ENCODE measurements at regions not wholly inside any gene's neighbourhood (a gene's known extent, or its start where the extent isn't known, plus 50 kb on each side); places are given as distances from the start of the nearest gene placed in this dataset.

- TF ChIP-seq, protein P1, sequence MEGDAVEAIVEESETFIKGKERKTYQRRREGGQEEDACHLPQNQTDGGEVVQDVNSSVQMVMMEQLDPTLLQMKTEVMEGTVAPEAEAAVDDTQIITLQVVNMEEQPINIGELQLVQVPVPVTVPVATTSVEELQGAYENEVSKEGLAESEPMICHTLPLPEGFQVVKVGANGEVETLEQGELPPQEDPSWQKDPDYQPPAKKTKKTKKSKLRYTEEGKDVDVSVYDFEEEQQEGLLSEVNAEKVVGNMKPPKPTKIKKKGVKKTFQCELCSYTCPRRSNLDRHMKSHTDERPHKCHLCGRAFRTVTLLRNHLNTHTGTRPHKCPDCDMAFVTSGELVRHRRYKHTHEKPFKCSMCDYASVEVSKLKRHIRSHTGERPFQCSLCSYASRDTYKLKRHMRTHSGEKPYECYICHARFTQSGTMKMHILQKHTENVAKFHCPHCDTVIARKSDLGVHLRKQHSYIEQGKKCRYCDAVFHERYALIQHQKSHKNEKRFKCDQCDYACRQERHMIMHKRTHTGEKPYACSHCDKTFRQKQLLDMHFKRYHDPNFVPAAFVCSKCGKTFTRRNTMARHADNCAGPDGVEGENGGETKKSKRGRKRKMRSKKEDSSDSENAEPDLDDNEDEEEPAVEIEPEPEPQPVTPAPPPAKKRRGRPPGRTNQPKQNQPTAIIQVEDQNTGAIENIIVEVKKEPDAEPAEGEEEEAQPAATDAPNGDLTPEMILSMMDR (IDR thresholded peaks at IDR 0.05; ENCODE audit: low read depth, low read length, missing control alignments), result no peak
- DNase-seq (ENCODE audit: extremely low read depth, low read depth), result no peak
- no peak overlapping the region for H3K4me3 ChIP-seq (replicated peaks; ENCODE audit: low read depth, low read length)
These were observed 49.9 kb downstream of the CHRM3 start for GRCh38 chr1:239436286-239436685.

DNA sequence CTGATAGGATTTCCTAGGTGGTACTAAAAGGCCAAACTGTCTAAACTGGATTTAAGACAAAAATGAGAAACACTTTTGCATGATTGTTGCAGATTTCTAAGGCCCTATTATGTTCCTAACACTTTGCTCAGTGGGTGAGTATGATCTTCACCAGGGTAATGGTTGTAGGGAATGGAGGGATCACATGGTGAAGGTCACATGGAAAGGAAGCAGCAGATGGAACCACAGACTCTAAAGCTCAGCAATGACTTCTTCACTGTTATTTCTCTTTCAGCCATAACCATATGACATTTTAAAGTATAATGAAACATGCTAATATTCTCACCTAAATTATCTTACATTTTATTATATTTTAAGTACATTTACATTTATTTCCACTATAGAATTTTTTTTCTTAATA is 51.5 kb downstream of the CHRM3 start:
- TF ChIP-seq, protein P1 (IDR thresholded peaks at IDR 0.05; ENCODE audit: low read depth, low read length, missing control alignments), result no peak
- no peak overlapping the region for H3K4me3 ChIP-seq (replicated peaks; ENCODE audit: low read depth, low read length)
- no peak for DNase-seq (ENCODE audit: extremely low read depth, low read depth)

GRCh38 chr1:239438891-239439290 is 52.5 kb downstream of the CHRM3 start:
- no peak for DNase-seq (ENCODE audit: extremely low read depth, low read depth)
- TF ChIP-seq, protein P1 (IDR thresholded peaks at IDR 0.05; ENCODE audit: low read depth, low read length, missing control alignments), result no peak

DNA sequence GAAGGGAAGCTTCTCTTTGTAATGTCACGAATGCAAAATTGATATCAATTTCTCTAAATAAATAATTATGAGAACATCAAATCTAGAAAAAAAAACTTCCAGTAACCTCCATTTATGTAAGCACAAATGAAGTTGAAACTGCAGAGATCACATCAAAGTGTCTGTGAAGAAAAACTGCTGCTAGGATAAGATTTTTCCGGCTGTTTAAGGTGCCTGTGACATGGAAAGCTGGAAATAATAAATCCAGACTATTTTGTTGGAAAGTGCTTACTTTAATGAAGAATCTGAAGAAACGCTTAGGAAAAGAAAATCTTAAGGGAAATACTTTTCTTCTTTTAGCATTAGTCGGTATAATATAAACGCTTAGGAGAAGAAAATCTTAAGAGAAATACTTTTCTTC is 57.0 kb downstream of the CHRM3 start:
- TF ChIP-seq, protein P1 (IDR thresholded peaks at IDR 0.05; ENCODE audit: low read depth, low read length, missing control alignments), result no peak
- no peak for DNase-seq (ENCODE audit: extremely low read depth, low read depth)
- H3K4me3 ChIP-seq (replicated peaks; ENCODE audit: low read depth, low read length), result no peak overlapping the region

More at GRCh38 chr1:239438891-239439290, 52.5 kb downstream of the CHRM3 start:
- H3K4me3 ChIP-seq (replicated peaks; ENCODE audit: low read depth, low read length), result no peak overlapping the region

DNA sequence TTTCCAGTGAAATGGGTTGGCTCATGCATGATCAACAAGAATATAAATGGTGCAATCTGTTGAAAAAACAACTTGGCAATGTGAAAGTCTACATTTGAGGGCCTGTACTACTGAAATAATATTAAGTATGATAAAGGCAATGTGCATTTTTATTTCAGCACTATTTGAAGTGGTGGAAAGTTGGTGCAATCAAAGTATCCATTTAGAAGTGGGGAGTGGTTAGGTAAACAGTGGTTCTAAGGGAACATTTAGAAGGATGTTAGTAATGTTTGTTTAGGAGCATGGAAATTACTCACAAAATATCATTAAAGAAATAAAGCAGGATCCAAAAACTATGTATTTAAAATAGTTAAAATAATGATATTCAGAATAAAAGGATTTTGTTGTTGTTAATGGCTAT is 60.2 kb downstream of the CHRM3 start:
- TF ChIP-seq, protein P1 (IDR thresholded peaks at IDR 0.05; ENCODE audit: low read depth, low read length, missing control alignments), result no peak
- DNase-seq (ENCODE audit: extremely low read depth, low read depth), result no peak
- H3K4me3 ChIP-seq (replicated peaks; ENCODE audit: low read depth, low read length), result no peak overlapping the region

DNA sequence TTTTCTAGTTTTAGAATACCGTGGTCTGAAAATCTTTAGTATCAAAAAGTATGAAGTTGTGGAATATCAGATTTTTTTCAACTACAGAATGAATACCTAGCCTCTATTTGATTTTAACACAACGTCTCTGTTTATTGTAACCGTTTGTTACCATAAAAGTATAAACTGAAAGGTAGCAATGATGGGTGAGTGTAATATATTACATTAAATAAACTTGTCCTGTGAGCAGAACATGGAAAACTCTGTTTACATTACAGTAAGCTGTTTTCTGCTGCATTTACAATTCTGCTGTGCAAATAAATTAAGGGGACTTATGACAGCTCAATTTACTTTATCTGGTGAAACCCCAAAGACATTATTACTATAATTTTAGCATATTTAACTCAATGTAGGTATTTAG is 62.5 kb downstream of the CHRM3 start:
- no peak for DNase-seq (ENCODE audit: extremely low read depth, low read depth)
- no peak overlapping the region for H3K4me3 ChIP-seq (replicated peaks; ENCODE audit: low read depth, low read length)
- TF ChIP-seq, protein P1 (IDR thresholded peaks at IDR 0.05; ENCODE audit: low read depth, low read length, missing control alignments), result no peak

- no peak for DNase-seq (ENCODE audit: extremely low read depth, low read depth)
- TF ChIP-seq, protein P1 (IDR thresholded peaks at IDR 0.05; ENCODE audit: low read depth, low read length, missing control alignments), result no peak
- H3K4me3 ChIP-seq (replicated peaks; ENCODE audit: low read depth, low read length), result no peak overlapping the region
These were observed 69.4 kb downstream of the CHRM3 start for GRCh38 chr1:239455743-239456142.

Measured in HFF-Myc (cell line).